CD4-positive, alpha-beta T cell treated with Interleukin-4 for 4 hours (primary cell): ENCODE measurements at regions not wholly inside any gene's neighbourhood (a gene's known extent, or its start where the extent isn't known, plus 50 kb on each side); places are given as distances from the start of the nearest gene placed in this dataset.
A peak's percentile ranks its signal among the peaks of the same experiment; 100 is the strongest.

ENCODE experiments used
- DNase-seq: peaks from one replicate; pipeline ENCODE4 v3.0.0-alpha.2; 2020

DNA sequence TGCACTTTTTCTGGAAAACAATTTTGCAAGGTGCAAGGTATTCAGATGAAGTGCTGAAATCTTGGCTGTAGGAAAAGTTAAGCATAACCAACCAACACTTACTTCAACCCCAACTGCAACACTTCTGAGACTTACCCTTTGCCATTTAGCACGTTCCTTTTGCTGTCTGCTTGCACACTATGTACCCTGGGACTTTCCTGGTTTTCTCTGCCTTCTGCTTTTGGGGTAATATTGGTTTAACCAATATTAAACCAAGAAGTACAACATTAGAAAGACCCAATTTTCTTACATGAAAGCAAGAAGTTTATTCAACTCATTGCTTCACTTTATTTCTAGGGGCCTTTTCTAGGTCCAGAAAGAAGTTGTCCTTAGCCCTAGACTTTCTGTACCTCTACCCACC lies 193.0 kb downstream of the HLX start:
- DNase-seq, result no peak

DNA sequence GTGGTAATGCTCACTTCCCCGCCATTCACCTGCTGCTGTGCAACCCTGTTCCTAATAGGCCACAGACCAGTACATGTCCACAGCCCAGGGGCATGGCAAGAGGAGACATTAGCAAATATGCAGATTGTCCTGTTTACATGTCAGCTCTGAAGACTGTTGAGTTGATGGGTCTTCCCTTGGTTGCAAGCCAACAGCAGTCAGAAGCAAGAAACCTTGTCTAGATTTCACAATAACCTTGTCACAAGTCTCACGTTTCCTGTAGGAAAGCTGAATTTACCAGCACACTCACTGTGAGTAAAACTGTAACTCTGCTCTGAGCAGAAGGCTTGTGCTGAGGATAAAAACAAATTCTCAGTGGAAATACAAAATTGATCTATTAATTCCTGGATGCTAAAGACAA lies 195.1 kb downstream of the HLX start:
- DNase-seq, result no peak

DNA sequence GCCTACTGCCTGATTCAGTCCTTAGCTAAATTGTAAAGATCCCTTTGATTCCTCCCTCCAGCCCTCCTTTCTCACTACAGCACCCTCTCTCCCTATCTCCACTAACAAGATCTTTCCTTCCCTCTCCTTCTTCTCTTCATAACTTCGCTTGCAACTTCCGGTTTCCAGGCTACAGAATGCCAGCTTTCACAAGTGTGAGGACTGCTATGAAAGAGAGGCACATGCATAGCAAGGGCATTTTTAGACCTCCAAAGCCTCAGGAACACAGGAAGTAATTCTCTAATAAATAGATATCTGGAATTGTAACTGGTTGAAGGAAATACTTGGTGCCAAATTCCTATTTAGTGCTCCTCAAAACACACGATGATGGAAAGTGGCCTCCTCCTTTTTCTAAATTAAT lies 196.7 kb downstream of the HLX start:
- DNase-seq, result no peak

DNA sequence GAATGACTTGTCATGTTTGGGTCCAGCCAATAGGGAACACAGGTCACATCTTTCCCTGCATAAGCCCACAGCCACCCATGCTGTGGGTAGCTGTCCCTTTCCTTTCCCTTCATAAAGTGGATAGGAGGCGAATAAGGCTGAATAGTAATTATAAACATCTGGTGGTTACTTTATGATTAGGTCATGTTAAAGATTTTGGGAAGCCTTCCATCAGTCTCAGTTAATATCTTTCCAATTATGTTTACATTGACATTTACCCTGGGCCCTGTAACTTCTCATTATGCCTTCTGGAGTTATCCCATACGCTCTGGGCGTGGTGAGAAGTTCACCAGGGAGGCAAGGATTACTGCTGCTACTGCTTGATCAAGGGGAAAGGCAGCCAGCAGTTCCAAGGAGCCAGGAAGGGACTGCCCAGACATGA lies 197.2 kb downstream of the HLX start:
- no peak for DNase-seq

DNA sequence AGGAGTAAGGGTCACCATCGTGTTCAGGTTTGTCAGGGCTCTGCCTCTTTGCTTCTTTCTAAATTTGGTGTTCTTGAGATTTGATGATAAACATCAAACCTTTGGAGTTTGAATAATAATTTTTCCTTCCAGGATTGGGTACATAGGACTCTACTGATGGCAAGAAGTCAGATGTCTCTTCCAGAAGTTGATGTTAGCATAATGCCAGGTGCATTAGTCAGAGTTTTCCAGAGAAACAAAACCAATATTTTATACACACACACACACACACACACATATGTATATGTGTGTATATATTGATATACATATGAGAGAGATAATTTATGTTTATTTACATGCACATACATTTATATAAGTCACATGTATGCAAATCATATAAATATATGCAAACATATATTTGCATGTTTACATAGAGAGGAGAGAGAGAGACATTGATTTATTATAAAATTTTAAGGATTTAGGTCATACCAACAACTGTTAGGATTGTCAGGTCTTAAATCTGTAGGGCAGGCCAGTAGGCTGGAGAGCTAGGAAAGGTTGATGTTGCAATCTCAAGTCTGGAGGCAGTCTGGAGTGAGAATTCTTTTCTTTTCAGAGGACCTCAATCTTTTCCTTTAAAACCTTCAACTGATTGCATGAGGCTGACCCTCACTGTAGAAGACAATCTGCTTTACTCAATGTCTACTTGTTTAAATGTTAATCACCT lies 199.2 kb downstream of the HLX start:
- no peak for DNase-seq

DNA sequence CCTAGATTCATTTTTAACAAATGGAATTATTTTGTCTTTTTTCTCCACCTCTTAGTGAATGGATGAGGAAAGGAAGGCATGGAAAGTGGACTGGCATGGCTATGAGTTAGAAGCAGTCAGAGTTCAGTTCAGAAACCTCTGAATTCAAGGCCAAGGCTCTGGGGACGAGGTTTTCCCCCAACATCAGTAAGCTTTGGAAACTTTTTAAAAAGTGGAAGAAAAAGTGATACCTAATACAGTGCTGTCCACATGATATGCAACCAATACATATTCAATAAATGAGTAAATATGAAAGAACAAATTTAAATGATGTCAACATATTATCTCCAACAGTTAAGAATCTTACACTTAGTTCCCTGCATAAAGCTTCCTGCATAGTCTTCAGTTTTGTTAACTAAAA lies 204.7 kb downstream of the HLX start:
- no peak for DNase-seq

DNA sequence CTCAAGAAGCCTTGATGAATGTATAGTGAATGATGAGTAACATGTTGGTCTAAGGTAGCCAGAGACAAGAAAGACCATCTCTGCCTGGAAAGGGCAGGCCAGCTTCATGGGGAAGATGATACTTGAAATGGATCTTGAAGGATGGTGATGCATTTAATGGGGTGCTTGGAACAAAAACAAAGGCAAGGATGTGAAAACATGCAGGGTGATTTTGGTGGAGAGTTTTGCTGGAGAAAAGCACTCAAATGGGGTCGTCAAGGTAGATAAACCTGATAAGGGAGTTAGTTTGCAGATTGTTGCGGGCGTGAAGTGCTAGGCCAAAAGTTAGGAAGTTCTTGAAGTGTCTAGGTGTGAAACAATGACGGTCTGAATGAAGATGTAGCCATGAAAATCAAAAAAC lies 205.4 kb downstream of the HLX start:
- no peak for DNase-seq

DNA sequence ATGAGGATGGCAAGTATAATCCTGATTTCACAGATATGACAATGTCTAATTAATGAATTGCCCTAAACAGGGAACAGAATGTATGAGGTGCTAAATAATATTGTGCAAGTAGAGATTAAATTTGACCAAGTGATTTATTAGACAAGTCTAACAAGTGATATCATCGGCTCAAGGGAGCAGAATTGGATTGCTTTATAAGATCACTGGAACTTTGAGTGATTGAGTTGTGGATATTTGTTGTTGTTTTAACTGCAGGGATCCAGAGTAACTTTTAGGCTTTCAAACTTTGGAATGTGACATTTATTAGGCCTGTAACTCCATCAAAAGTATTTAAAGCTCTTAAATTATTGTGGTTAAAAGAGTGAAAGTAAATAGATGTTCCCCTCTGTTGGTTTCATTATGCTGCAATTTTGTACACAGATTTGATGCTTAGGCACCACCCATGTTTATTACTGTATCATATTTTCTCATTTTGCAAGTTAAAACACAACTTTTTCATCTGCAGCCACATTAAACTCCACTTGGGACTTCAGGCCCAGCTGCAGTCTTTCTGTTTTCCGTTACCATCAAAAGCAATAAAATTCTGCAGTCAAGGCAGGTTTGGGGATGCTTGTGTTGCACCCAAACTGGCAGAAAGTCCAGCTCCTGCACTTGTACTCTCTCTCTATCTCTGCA lies 206.6 kb downstream of the HLX start:
- no peak for DNase-seq

DNA sequence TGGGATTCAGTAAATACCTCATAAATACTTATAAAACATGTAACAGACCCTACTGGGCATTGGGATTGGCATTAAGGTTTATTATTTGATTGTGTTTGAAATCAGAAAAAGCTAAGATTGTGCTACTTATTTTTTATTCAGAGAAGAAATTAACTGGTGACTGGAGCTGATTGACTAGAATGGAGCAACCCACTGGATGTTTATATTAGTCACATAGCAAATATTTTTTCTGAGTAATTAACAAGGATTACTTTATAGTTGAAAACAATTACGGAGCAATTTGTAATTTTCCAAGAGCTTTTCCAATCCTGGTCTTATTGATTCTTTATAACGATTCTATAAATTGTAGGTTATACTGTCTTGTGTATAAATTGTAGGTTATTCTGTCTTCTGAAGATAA lies 208.7 kb downstream of the HLX start:
- no peak for DNase-seq

DNA sequence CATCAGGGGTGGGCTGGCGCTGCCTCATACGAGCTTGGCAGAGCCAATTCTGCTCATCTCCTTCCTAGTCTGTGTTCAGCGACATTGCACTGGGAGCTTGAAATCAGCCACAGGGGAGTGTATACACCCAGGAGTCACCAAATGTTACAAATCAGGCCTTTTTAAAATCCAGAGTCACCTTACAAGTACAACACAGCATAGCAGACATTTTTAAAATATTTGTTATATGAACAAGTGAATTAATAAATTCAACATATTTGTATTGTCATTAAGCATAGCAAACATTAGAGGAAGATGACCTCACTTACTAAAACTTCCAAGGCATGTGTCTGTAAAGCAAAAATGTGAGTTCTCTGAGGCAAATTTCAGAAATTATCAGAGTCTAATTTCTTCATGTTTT lies 210.0 kb downstream of the HLX start:
- DNase-seq, result no peak

DNA sequence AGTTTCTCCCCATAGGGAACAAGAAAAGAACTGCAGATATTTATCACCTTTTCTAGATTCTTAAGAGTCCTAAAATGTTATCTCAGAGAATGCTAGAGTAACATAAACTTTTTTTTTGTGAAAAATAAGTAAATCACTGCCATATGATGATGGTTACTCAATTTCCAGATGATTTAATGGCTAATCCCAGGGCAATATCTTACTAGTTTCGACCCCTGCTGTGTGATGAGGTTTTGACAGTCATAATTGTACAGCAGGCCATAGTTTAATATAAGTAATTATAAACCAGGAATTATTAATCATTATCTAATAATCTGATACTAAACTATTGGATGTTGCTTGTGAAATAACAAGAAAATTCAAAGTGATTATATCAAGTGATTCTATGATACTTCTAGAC lies 210.6 kb downstream of the HLX start:
- no peak for DNase-seq

DNA sequence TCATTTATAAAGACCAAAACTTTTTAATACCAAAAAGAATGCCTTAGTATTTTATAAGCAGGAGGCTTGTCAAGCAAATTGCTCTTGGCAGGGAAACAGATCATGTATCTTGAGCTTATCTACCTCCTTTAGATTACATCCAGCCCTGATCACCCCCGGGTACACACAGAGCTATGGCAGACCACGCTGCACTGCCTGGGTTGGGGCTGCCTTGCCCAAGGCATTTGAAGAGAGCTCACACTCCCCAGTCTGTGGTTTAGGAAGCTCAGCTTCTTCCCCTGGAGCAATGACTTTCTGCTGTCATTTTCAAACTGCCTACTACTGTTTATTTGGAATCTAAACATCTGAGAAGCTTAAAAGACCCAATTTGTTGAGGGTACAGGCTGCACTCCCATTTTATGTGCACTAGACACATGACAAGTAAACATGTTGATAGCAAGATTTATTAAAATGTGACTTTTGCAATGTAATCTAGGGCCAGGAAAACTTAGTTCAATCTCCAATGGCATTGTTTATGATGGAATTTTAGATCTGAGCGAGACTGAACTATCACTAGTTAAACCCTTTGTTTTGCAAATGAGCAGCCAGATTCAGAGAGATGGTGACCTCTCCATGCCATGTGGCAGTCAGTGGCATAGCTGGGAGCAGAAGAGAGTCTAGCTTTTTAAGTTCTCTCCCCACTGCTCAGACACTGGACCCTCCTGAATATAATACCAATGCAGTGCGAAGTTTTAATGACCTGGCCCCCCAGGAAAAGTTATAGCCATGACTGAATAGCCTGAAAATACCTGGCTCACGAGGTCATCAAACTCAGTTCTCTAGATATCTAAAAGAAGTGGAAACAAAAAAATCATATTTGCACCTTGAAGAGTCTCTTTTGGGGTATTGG lies 214.9 kb downstream of the HLX start:
- DNase-seq, result no peak

DNA sequence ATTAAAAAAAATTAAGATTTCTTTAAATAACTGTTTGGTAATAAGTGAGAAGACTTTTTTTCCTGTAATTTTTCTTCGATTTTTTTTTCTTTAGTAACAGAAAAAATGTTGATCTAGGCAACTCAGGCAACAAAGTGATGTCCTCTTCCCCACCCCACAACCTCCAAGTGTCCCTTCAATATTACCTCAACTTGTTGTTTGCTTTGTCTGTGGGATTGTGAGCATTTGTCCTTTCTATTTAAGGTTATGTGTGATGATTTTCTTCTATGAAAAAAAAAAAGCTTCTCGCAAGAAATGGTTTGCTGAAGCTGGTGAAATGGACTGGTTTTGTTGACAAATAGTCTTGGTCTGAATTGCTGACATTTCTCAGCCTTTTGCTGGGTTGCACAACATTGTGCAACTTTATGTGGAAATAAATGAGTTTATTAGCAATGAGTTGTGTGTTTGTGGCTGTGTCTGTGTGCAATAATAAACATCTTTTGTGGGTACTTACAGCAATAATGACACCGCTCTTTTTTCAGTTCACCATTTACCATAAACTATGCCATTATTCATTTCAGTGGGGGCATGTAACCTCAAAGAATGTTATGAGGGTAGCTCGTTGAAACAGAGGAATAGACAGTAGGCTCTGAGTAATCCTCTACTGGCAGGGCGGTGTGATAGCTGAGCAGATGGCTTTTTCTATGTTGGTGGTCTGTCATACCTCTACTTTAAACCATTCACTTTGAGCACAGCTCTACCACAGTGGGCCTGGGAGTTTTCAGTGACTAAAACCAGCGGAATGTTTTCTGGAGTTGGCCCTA lies 218.4 kb downstream of the HLX start:
- DNase-seq, result peak; percentile 3

DNA sequence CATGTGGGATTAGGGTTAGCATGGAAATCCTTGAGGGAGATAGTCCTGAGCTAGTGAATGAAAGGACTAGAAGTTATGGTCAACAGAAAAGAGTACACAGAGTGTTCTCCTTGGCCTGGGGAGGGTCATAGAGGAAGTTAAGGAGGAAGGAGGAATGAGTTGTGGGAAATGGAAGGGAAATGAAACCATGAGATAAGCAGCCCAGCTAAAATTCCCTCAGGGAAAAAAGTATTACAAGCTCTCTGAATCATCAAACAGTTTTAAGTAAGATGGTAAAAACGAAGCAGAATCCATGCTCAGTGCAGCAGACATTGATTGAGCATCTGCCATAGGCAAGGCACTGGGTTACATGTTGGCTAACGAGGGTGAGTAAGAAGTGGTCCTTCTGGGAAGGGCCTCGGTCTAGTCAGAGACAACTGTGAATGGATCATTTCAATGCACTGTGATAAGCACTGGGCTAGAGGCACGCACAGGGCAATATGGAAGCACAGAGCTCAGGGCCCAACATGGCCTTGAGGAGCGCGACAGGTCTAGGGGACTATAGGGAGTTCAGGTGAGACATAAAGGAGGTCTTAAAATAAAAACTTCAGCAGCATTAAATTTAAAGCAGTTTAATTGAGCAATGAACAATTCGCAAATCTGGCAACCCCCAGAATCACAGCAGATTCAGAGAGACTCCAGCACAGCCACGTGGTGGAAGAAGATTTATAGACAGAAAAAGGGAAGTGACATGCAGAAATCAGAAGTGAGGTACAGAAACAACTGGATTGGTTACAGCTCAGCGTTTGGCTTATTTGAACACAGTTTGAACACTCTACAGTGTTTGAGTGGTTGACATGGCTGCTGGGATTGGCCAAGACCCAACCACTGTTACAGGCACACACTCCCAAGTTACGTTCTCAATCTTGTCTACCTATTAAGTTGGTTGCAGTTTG lies 219.5 kb downstream of the HLX start:
- DNase-seq, result no peak

DNA sequence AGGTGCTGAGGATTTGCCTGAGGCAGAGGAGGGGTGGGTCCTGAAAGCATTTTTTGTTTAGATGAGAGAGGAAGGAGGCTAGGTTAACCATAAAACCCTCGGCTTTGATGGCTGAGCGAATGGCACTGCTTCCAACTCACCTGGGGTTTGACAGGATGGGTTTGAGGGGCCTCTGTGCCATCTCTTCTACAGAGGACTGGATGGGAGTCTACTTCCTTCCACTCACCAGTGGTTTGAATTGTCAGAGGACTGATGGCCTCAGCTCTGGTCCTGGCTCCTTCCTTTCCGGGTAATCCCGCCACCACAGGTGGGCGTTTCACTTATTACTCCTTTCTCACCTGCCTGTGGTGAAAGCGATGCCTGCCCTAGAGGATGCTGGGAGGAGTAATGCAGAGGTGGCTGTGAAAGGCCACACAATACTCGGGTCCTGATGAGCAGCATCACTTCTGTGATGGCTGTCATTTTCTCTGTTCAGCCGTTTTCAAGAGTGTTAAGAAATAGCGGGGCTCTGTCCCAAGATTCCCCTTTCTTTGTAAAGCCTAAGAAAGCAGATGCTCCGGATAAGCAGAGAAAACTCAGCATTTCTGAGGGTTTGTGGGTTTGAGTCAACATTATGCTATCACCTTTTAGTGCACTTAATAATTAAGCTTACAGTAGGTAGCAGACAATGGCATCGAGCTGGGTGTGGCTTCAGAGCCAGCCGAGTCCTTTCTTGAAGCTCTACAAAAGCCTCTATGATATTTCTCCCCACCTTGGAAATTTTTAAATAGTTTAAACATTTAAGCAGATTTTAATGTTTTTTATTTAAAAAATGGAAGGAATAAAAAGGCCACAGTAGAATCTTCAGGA lies 220.7 kb downstream of the HLX start:
- no peak for DNase-seq

DNA sequence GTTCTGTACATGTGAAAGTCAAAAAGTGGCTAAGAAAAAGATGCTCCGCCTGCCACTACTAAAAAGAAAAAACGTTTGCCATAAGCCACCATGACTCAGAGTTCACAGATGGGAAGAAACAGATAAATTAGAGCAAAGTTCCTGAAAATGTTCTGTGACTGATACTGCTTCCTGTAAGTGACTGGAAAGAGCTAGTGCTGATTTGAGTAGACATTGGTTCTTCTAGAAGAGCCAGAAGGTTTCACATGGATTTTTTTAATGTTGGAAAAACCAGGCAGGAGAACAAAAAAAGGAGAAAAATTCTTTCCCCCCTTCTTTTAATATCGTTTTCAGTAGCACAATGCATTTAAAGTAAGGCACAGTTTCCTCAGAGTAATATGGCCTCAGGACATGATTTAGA lies 221.4 kb downstream of the HLX start:
- DNase-seq, result peak; percentile 8

DNA sequence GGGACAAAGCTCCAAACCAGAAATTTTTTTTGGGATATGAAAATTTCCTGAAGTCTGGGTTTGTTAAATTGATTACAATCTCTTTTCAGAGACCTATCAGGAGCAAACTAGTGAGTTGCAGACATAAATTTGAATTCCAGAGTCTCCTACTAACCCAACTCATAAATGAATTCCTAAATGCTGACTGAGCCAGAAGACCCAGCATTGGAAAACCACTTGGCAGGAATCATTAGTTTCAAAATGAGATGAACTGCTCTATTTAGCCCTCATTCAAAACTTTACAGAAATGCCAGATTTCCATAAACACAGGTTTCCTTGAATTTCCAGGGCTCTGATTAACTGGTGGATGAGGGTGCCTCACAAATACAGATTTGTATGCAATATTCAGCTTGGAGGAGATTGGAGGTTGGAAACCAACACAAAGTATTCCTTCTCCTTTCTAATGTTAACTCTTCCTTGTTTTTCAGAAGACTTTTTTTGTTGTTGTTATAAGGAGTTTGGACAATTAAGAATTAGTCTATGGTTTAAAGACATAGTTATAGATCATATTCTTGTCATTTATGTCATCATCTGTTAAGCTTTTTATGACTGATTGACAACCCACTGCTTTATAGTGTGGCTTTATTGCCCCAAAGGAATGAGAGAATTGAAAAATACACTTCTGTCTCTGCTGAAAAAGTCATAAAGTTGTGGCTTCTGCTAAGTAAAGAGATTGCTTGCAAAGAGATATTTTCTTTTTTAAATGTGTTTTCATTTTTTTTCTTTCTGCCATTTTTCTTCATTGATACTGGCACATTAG lies 222.8 kb downstream of the HLX start:
- DNase-seq, result no peak

DNA sequence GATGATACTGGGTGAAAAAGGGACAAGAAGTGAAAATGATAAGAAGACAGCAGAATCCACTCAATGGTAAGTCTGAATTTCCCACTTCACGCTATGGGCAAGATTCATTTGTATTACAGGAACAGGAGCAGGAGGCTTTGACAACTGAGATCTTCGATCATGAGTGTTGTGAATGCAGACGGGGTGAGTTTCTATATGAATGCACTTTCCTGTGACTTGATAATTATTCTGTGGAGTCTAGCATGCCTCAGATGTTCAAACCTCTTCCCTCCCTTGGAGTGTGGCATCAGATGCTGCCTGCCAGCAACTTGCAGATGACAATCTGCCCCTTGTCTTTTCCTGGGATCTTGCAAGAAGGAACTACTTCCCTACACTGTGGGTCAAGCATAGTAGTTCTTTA lies 225.4 kb downstream of the HLX start:
- no peak for DNase-seq

DNA sequence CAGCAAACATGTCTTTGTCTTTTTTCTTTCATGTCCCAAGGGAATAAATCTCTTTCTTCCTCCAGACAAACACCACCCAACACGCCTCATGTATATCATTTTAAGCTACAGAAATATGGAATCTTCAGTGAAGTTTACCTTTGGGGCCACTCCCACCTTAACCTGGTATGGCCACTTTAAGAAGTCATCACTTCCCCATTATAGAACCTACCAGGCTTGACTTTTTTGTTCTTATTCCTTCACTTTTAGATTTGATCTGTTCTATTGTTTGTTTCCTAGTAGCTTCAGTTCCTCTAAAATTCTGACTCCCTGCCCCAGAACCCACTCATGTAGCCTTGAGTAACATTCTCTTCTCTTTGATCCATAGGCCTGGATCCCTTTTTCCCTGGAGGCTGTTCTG lies 226.3 kb downstream of the HLX start:
- no peak for DNase-seq

DNA sequence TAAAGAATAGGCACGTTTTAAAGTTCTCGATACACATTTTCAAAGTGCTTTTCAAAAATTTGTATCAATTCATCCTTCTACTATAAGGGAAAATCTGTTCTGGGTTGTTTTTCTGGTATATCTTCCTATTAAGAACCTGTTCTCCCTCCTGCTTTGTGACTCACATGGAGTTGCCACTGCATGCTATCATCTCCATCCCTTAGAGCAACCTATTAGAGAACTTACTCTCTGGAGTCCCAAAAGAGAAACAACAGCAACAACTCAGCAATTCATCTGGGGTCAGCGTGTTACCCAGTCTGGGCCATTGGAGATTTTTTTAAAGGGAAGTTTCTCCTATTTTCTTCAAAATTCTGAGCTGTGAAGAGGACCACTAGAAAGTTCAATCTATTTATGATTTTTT lies 227.4 kb downstream of the HLX start:
- DNase-seq, result no peak
